NCI-H2107 (cell line): ENCODE measurements at regions not wholly inside any gene's neighbourhood (a gene's known extent, or its start where the extent isn't known, plus 50 kb on each side); places are given as distances from the start of the nearest gene placed in this dataset.

Experiments used
- DNase-seq: peaks from one replicate; lab custom pipeline; 2025; lab: John Stamatoyannopoulos, UW

DNA sequence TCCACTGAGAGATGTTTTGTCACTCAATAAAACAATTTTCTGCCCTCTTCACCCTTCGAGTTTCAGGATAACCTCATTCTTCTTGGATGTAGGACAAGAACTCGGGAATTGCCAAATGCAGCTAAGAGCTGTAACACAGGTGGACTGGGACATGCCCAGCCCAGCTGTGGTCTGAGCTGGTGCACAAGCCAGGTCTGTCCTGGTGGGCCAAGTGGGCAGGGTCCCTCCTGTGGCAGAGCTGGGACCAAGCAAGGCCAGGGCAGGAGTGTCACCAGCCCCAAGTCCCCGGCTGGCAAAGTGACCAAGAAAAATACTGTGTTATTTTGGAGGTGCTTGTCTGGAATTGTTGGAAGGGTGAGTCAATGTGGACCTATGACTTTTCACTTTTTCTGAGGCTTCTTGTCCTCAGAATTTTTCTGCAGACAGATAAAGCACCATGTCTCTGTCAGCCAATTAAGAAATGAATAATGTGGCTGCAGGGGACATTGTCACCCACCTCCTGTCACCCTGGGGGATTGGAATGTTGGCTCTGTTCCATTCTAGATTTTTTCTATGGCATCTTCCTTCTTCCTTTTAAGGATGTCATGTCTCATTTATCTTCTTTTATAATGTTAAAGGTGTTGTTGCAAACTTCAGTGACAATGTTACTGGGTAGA lies 645.2 kb upstream of the EPHA6 start:
- no peak for DNase-seq

DNA sequence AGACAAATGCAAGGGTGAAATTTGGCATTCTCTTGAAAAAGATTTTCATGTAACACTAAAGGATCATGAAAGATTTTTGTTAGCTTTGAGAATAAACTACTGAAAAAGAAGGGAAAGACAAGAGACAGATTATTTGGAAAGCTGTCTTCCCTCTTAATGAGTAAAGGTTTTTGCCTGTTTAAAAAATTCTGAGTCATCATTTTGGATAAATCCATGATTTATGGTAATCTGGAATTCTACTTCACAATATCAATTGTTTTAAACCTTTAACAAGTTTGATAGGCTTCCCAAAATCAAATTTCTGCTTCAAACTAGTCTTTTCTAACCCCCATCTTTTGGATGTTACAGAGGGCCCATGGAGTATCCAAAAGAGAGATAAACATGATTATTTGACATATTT lies 641.5 kb upstream of the EPHA6 start:
- no peak for DNase-seq

GRCh38 chr3:96175500-96175899 lies 638.9 kb upstream of the EPHA6 start:
- DNase-seq = no peak

DNA sequence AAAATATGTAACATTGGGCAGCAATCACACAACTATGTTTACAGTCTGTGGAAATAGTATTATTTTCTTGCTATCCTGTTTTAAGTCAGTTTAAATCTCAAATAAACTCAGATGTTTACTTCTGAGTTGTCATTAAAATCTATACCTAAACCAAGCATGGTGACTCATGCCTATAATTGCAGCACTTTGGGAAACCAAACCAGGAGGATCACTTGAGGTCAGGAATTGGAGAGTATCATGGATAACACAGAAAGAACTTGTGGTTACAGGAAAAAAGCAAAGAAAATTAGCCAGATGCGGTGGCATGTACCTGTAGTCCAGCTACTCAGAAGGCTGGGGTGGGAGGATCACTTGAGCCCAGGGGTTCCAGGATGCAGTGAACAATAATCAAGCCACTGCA lies 631.6 kb upstream of the EPHA6 start:
- DNase-seq = no peak

DNA sequence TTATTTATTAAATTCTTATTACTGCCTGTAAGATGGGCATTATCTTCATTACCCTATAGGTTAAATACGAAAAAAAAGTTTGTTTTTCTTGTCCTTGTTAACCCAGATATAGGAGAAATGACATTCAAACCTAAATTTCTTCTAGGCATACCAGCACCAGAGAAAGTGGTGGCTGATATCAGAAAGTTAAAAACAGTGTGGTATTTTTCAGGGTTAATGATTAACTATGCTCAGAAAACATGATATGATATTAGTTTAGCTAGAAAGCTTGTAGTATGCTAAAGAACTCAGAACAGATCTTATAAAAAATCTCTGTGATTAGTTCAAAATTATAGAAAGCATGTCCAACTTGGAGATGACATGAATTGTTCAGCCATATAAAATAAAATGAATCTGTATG lies 630.5 kb upstream of the EPHA6 start:
- DNase-seq = no peak

GRCh38 chr3:96190024-96190616 lies 624.3 kb upstream of the EPHA6 start:
- DNase-seq = no peak

DNA sequence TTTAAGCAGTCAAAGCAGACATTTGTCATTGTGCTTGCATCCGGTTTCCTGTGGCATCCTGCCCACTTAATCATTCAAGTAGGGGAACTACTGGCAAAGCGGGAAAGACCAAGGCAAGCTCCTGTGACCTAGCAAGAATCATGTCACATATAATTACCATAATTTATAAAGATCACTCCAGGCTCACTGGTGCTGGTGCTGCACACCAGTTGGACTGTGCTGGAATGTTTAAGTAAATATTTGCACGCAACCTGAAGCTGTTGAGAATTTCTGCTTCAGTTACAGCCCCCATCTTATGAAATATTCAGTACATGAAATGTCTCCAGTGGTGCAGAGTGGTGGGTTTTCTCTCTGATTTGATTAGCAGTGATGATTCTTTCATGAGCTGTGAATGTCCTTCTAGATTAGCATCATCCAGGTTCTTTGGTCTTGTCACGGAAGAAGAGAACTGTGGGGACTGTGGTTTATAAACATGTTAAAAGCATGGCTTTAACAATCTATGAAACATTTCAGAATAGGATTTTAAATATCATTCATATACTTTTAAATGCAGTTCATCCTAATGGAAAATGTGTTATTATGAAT lies 621.3 kb upstream of the EPHA6 start:
- DNase-seq = no peak

- DNase-seq = no peak
These were observed 613.5 kb upstream of the EPHA6 start for GRCh38 chr3:96200897-96201296.

GRCh38 chr3:96201463-96201862 lies 612.9 kb upstream of the EPHA6 start:
- DNase-seq = no peak

- DNase-seq = no peak
These were observed 612.2 kb upstream of the EPHA6 start for GRCh38 chr3:96202181-96202580.

GRCh38 chr3:96209699-96210098 lies 604.7 kb upstream of the EPHA6 start:
- no peak for DNase-seq

GRCh38 chr3:96213393-96213792 lies 601.0 kb upstream of the EPHA6 start:
- DNase-seq = no peak

- DNase-seq = no peak
These were observed 599.5 kb upstream of the EPHA6 start for GRCh38 chr3:96214941-96215340.

GRCh38 chr3:96225494-96225893 lies 588.9 kb upstream of the EPHA6 start:
- DNase-seq = no peak

- DNase-seq = no peak
These were observed 580.7 kb upstream of the EPHA6 start for GRCh38 chr3:96233679-96234078.

DNA sequence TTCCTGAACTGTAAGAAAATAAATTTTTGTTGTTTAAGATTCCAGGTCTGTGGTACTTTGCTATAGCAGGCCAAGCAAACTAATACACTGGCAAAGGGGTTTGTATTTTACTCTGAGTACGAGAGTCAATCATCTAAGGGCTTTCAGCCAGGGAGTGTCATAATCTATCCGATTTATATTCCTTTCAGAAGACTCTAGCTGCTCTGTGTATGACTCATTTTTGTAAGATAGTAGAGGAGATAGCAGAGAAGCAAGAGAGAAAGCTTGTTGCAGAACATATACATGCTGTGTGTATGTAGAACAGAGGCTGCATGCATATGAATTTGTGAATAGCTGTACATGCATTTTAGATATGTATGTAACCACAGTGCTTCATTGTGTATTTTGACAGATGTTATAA lies 577.9 kb upstream of the EPHA6 start:
- no peak for DNase-seq

- DNase-seq = no peak
These were observed 555.1 kb upstream of the EPHA6 start for GRCh38 chr3:96259299-96259698.

- DNase-seq = no peak
These were observed 549.7 kb upstream of the EPHA6 start for GRCh38 chr3:96264701-96265100.

GRCh38 chr3:96266395-96267190 lies 547.8 kb upstream of the EPHA6 start:
- DNase-seq = no peak

GRCh38 chr3:96267577-96267976 lies 546.8 kb upstream of the EPHA6 start:
- DNase-seq = no peak

DNA sequence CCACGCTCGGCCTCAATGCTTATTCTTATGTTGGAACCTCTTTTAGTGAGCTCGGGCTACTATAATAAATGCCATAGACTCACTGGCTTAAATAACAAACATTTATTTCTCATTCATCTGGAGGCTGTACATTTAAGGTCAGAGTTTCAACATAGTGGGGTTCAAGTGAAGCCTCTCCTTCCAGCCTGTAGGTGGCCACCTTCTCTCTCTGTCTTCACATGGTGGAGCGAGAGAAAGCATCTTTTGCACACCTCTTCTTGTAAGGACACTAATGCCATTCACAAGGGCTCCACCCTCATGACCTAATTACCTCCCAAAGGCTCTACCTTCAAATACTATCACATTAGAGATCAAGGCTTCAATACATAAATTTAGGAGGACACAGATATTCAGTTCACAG lies 520.3 kb upstream of the EPHA6 start:
- no peak for DNase-seq

DNA sequence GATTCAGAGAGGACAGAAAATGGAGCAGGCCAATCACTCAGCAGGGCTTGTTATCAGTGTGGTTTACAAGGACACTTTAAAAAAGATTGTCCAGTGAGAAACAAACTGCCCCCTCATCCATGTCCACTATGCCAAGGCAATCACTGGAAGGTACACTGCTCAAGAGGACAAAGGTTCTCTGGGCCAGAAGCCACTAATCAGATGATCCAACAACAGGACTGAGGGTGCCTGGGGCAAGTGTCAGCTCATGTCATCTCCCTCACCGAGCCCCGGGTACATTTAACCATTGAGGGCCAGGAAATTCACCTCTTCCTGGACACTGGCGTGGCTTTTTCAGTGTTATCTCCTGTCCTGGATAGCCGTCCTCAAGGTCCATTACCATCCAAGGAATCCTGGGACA lies 513.7 kb upstream of the EPHA6 start:
- DNase-seq = no peak

- no peak for DNase-seq
These were observed 495.2 kb upstream of the EPHA6 start for GRCh38 chr3:96319166-96319565.
